PC-9 (cell line): ENCODE measurements at regions not wholly inside any gene's neighbourhood (a gene's known extent, or its start where the extent isn't known, plus 50 kb on each side); places are given as distances from the start of the nearest gene placed in this dataset.
"Not testable (repeated sequence)": the region's sequence is repeated elsewhere in the genome, so short reads cannot be mapped to it uniquely, and the experiment has no call there.

Experiments used
- BruUV-seq: library from RNA; stranded (reverse); fragments of 400-500 nt; replicated peaks from 2 replicates; lab custom pipeline; 2021; lab: Mats Ljungman, UMichigan
- CTCF ChIA-PET: fragments of 300-600 bp; sonication (Branson Sonifier 250); formaldehyde crosslinking; loops from one replicate; lab custom pipeline; 2022; ENCODE audit warnings: antibody characterized with exemption; lab: Charles Lee
- POLR2A ChIA-PET: fragments of 300-600 bp; sonication (Branson Sonifier 250); formaldehyde crosslinking; loops from one replicate; lab custom pipeline; 2022; ENCODE audit warnings: antibody characterized with exemption; ENCODE audit not compliant: unreplicated experiment; lab: Charles Lee
- DNase-seq, 2 experiments: peaks; one replicate each; pipeline versions ENCODE4 v3.0.0 to v3.0.0-alpha.2; 2015 to 2022; ENCODE audit warnings: mixed read lengths in 1 of 2
- H2AFZ ChIP-seq: fragments of 200-600 bp; sonication (generic); 2 replicates; pipeline ENCODE4 v1.8.1; 2017; ENCODE audit warnings: antibody characterized with exemption
- H3F3A ChIP-seq: fragments of 200-600 bp; sonication (generic); 2 replicates; pipeline ENCODE4 v1.8.1; 2017; ENCODE audit warnings: antibody characterized with exemption, mild to moderate bottlenecking, low read depth; ENCODE audit not compliant: insufficient read depth
- H3K27ac ChIP-seq: fragments of 200-600 bp; sonication (generic); 2 replicates; pipeline ENCODE4 v1.6.1; 2016; ENCODE audit warnings: mixed run types
- H3K27me3 ChIP-seq: fragments of 200-600 bp; sonication (generic); 2 replicates; pipeline ENCODE4 v1.6.1; 2016; ENCODE audit warnings: low read depth, mixed run types; ENCODE audit not compliant: insufficient read depth
- H3K36me3 ChIP-seq: fragments of 200-600 bp; sonication (generic); 2 replicates; pipeline ENCODE4 v1.6.1; 2016; ENCODE audit warnings: low read depth, mixed run types
- H3K4me1 ChIP-seq: fragments of 200-600 bp; sonication (generic); replicated peaks from 2 replicates; pipeline ENCODE4 v1.6.1; 2016; ENCODE audit warnings: mixed run types; ENCODE audit not compliant: insufficient read depth
- H3K4me2 ChIP-seq: fragments of 200-600 bp; sonication (generic); 2 replicates; pipeline ENCODE4 v1.6.1; 2017; ENCODE audit warnings: mixed run types
- H3K4me3 ChIP-seq: fragments of 200-600 bp; sonication (generic); 2 replicates; pipeline ENCODE4 v1.6.1; 2016; ENCODE audit warnings: mixed run types
- H3K79me2 ChIP-seq: fragments of 200-600 bp; sonication (generic); 2 replicates; pipeline ENCODE4 v1.6.1; 2017; ENCODE audit warnings: low read depth, mixed run types
- H3K9me2 ChIP-seq: fragments of 200-600 bp; sonication (generic); 2 replicates; pipeline ENCODE4 v1.8.1; 2017; ENCODE audit warnings: mild to moderate bottlenecking; ENCODE audit not compliant: insufficient read depth
- H3K9me3 ChIP-seq: fragments of 200-600 bp; sonication (generic); 2 replicates; pipeline ENCODE4 v1.8.1; 2016; ENCODE audit warnings: low read depth; ENCODE audit not compliant: insufficient read depth
- H4K20me1 ChIP-seq: fragments of 200-600 bp; sonication (generic); 2 replicates; pipeline ENCODE4 v1.8.1; 2017; ENCODE audit not compliant: insufficient read depth
- CTCF ChIP-seq: fragments of 200-600 bp; sonication (generic); conservative IDR thresholded peaks from 2 replicates; pipeline ENCODE4 v1.6.1; 2017; ENCODE audit warnings: mixed run types, antibody characterized with exemption, mild to moderate bottlenecking, moderate library complexity
- EZH2 ChIP-seq: fragments of 200-600 bp; sonication (generic); IDR thresholded peaks from 2 replicates; pipeline ENCODE4 v1.8.0; 2017; ENCODE audit warnings: antibody characterized with exemption, low read depth
- intact Hi-C: fragments of 100-400 bp; cut with micrococcal nuclease; formaldehyde crosslinking; loops from one replicate; pipeline ENCODE4 v1.10.0; 2022; ENCODE audit not compliant: unreplicated experiment

- TF ChIP-seq CTCF (no peak), EZH2 (no peak)
- Histone ChIP-seq H3K9me2 (no peaks in the 10 kb centered on the region), H3K27me3 (peaks cover 88% of the 10 kb centered on the region), H3K4me1 (no peaks in the 10 kb centered on the region), H3F3A (no peaks in the 10 kb centered on the region), H3K27ac (no peak overlapping the region), H3K4me2 (no peak overlapping the region), H4K20me1 (no peaks in the 10 kb centered on the region), H2AFZ (no peak overlapping the region), H3K9me3 (no peaks in the 10 kb centered on the region), H3K79me2 (no peaks in the 10 kb centered on the region), H3K36me3 (no peaks in the 10 kb centered on the region), H3K4me3 (no peak overlapping the region)
- no peak for DNase-seq
- no TSS peak for BruUV-seq
- intact Hi-C loops, result no loop called here
- ChIA-PET CTCF (no interaction called here), POLR2A (no interaction called here)
These were observed 110.0 kb downstream of the PDGFA start for GRCh38 chr7:409339-410281.

- H3K9me3 ChIP-seq, result no peaks in the 10 kb centered on the region
- H3K4me1 ChIP-seq, result no peaks in the 10 kb centered on the region
- no peak overlapping the region for H3K4me2 ChIP-seq
- peaks cover 88% of the 10 kb centered on the region for H3K27me3 ChIP-seq
- no peak for DNase-seq
- H3K4me3 ChIP-seq, result no peak overlapping the region
- H2AFZ ChIP-seq, result no peak overlapping the region
- intact Hi-C loops, result no loop called here
- H3K9me2 ChIP-seq, result no peaks in the 10 kb centered on the region
- no peaks in the 10 kb centered on the region for H3K36me3 ChIP-seq
- H4K20me1 ChIP-seq, result no peaks in the 10 kb centered on the region
- no peak overlapping the region for H3K27ac ChIP-seq
- no peaks in the 10 kb centered on the region for H3K79me2 ChIP-seq
- no TSS peak for BruUV-seq
- ChIA-PET POLR2A (no interaction called here), CTCF (no interaction called here)
- no peak for TF ChIP-seq EZH2
- no peak for TF ChIP-seq CTCF
- no peaks in the 10 kb centered on the region for H3F3A ChIP-seq
These were observed 109.2 kb downstream of the PDGFA start for GRCh38 chr7:410395-410910.

DNA sequence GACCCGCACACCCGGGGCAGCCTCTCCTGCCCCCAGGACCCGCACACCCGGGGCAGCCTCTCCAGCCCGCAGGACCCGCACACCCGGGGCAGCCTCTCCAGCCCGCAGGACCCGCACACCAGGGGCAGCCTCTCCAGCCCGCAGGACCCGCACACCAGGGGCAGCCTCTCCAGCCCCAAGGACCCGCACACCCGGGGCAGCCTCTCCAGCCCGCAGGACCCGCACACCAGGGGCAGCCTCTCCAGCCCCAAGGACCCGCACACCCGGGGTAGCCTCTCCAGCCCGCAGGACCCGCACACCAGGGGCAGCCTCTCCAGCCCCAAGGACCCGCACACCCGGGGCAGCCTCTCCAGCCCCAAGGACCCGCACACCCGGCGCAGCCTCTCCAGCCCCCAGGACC is 108.5 kb downstream of the PDGFA start:
- intact Hi-C loops, H3F3A ChIP-seq, H3K4me2 ChIP-seq, H4K20me1 ChIP-seq, POLR2A ChIA-PET, CTCF ChIA-PET, H2AFZ ChIP-seq, DNase-seq, H3K4me3 ChIP-seq, H3K4me1 ChIP-seq, BruUV-seq, H3K9me3 ChIP-seq, H3K36me3 ChIP-seq, H3K27ac ChIP-seq, H3K79me2 ChIP-seq, H3K9me2 ChIP-seq: not testable (repeated sequence)
- peaks cover 88% of the 10 kb centered on the region for H3K27me3 ChIP-seq
